HG02642 (cell line): ENCODE measurements at regions not wholly inside any gene's neighbourhood (a gene's known extent, or its start where the extent isn't known, plus 50 kb on each side); places are given as distances from the start of the nearest gene placed in this dataset.

ENCODE experiments used
- ATAC-seq: cut with Tn5 transposase; IDR thresholded peaks from one replicate; pipeline ENCODE4 v1.9.1; 2021; ENCODE audit warnings: mild to moderate bottlenecking; ENCODE audit not compliant: unreplicated experiment, poor library complexity

DNA sequence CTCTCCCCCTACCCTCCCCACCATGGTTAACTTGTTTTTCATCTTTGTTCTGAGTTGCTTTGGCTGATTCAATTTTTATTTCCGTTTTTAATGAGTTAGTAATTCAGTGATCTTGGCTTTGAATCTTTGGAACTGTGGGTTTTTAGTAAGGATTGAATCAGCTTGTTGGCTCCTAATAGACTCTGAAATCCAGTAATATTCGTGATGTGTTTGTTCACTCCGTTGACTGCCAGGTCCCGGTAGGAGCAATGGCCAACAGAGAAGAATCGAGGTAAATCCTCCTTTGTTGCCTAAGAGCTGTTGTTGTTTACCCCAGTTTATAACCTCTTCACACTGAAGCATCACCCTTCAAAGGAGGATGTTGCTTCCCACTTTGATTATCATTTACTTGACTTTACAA, 92.7 kb downstream of the PCSK1 start:
- no peak for ATAC-seq

- ATAC-seq, result no peak
Observed at GRCh38 chr5:96339862-96340261, 93.2 kb downstream of the PCSK1 start.

DNA sequence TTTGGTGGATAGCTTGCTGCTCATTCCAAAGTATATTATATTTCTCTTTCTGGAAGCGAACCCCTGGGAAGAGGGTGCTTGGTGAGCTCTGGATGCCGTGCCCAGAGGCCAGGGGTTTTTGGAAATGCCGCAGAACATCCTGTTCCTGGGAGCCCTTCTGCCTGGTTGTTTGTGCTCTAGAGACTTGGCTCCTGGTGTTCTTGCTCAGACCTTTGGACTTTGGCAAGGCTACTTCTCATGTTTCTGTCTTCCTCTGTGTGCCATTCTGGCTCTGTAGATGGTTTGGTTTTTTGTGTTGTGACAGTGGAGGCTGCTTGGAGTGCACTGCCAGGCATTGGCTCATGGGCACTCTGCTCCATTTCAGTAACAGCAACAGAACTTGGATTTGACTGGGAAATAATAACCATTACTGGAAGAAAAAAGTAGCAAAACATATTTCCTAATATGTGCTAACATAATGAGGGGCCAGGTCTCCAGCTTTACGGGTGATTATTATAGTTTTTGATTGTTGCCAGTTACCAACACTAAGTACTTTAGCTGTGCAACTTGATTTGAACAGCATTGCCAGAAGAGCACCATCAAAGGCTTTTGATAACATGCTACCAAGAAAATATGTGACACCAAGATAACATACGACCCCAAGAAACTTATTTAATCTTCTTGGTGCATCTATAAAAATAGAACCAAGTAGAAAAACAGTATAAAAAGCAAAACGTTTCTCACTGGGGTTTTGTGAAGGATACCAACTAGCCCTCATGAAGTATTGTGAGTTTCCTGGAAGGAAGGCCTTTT, 94.2 kb downstream of the PCSK1 start:
- no peak for ATAC-seq

GRCh38 chr5:96338091-96338490, 95.0 kb downstream of the PCSK1 start:
- ATAC-seq, result no peak

DNA sequence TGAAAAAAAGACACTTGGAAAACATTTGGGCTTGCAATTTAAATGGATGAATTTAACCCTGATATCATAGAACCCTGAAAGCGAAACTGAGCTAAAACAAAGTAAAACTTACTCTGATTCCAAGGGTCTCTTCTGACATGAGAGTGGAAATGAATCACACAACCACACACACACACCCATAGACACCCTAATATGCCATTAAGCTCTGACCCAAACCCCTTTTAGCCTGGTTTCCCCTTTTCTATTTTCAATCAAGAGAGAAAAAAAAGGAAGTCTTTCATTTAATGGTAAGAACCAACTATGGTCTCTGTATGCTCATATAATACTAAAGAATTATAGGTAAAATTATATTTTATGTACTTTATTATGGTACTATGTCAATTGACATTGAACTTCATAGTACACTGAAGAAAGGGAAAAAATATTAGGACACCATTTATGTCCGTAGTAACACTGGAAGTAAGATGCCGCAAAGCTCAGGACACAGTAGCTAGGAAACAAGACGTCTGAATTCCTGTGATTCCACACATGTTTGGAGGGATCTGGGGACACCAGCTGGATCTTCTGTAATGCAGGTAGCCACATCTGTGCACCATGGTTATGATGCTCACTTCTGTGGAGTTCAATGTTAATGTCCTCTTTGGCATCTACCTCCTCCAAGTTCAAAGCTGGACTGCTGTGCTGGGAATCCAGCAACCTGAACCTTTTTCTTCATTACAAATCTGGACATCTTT, 95.8 kb downstream of the PCSK1 start:
- ATAC-seq, result no peak

DNA sequence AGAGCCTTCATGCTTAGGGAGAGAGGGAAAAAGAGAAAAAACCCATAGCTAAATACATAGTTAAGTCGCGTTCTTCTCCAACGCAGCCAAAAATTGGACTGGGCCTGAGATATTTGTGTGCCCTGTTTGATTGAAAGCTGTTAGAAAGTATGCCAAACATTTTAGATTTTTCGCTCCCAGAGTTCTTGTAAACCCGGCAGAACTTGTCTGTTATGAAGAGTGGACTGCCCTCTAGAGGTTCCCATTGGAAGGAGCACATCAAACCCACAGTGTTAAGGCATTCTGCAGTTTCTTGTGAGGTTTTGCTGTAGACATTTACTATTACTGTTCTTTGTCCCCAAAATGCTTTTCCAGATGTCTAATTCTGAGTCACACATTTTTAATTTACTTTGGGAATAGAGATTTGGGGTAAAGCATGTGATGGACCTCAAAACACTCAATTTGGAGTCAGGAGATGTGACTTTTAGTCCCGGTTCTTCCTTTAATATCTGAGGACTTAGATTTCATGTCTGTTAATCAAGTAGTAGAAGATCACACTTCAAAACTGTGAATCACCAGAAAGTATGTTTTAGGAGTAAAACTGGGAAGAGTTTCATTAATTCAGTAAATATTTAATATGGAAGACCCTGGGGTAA, 96.6 kb downstream of the PCSK1 start:
- peak; percentile 61 for ATAC-seq

GRCh38 chr5:96335873-96336272, 97.2 kb downstream of the PCSK1 start:
- ATAC-seq, result no peak

DNA sequence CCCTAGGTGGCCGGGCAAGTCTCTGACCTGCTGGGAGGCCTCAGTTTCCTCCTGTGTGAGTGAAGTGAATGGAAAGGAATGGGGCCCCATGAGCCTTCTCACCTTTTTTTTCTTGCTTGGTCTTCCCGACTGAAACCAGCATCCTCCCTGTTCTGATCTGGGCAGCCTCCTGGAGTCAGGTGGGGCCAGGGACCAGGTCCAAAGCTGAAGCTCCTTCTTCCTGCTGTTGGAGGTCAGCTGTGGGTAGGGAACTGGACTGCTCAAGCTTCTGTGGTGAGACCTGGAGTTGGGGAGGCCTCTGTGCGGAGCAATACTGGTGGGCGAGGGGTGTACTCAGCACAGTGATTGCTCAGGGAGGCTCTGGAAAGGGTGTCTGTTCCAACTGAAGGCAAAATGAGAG, 99.7 kb downstream of the PCSK1 start:
- ATAC-seq, result no peak

- no peak for ATAC-seq
Observed at GRCh38 chr5:96332535-96333366, 100.3 kb downstream of the PCSK1 start.

DNA sequence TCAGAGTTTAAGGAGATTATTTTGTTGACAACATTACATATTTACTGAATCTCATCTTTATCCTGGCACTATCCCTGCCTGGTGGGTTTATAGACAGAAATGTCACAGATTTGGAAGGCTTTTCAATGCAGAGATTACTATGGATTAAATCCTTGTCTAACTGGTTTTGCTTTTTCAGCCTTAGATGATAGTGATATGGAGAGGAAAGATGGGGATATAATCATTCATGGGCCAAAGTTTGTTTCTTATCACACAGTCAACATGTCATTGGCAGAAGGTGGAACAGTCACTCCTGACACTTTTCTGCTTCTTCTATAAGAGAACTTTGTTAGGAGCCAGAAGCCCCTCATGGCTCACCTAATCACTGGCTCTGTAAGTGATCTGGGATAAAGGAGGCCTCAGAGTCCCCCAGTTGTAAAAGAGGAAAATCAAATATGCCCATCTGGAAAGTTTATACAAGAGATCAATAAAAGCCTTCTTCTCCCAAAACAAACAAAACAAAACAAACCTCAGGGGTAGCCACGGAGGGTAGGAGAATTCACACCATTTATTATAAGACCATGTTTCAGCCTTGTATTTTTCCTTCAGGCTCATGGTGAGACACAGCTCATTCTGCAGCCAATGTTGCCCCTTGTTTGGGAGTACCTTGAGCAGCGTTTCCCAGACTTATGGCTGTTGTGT, 101.2 kb downstream of the PCSK1 start:
- no peak for ATAC-seq

- ATAC-seq, result no peak
Observed at GRCh38 chr5:96331210-96331609, 101.8 kb downstream of the PCSK1 start.

- no peak for ATAC-seq
Observed at GRCh38 chr5:96330530-96331140, 102.4 kb downstream of the PCSK1 start.

- no peak for ATAC-seq
Observed at GRCh38 chr5:96329886-96330529, 103.0 kb downstream of the PCSK1 start.

DNA sequence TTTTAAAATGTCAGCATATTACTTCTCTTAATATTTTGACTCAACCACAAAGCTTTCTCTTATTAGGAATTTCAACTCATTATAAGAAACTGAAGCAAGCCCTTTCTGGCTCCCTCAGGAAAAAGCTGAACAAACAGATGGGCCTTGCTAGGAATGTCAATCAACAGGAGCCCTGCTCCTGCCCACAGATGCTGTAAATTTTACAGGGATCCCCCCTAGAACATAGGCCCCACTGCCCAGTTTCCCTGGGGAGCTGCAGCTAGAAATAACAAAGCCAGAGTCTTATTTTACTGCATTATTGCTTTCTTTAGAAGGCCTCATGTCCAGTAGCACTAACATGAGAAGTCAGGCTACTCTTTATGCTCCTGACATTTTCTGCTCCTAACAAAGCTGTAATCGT, 103.8 kb downstream of the PCSK1 start:
- no peak for ATAC-seq

- ATAC-seq, result no peak
Observed at GRCh38 chr5:96327722-96328121, 105.3 kb downstream of the PCSK1 start.

GRCh38 chr5:96326902-96327301, 106.1 kb downstream of the PCSK1 start:
- ATAC-seq, result peak; percentile 88

- ATAC-seq, result no peak
Observed at GRCh38 chr5:96324708-96325107, 108.3 kb downstream of the PCSK1 start.

DNA sequence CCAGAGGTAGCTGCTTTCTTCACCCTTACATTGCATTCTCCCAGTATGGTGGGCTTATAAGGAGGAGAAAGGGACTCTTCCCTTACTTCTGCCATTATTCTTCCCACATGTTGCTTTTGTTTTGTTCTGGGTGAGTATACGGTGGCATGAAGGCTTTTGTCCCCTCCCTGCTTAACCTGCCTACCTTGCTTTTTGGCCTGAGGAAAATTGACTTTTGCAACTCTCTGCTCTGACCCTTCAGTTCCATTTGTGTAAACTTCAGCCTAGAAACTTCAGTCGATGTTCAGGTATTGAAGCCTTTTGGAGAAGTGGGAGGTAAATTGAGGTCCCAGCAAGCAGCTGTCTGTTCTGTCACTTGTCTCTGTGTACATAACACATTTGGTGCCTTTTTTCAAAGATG, 110.2 kb downstream of the PCSK1 start:
- ATAC-seq, result no peak

GRCh38 chr5:96322217-96322616, 110.8 kb downstream of the PCSK1 start:
- no peak for ATAC-seq
